ENCODE measurements at regions not wholly inside any gene's neighbourhood (a gene's known extent, or its start where the extent isn't known, plus 50 kb on each side); places are given as distances from the start of the nearest gene placed in this dataset.

- Histone ChIP-seq H3K9me3 (no peaks in the 10 kb centered on the region), H3K27me3 (no peaks in the 10 kb centered on the region), H3K36me3 (no peaks in the 10 kb centered on the region), H3K4me3 (no peak overlapping the region), H3K4me1 (no peaks in the 10 kb centered on the region), H3K27ac (no peak overlapping the region)
- intact Hi-C loops (cut with DNase I; ENCODE audit: low total_unique reads) = no loop called here
- no peak for DNase-seq
- 87 to 88% methylated on average over 3 to 7 of the region's 7 CpGs for WGBS, 2 donors (ENCODE audit: low coverage in 1 of 2)
- TF ChIP-seq POLR2A (IDR thresholded peaks at IDR 0.05) = no peak
- TF ChIP-seq CTCF (IDR thresholded peaks at IDR 0.05) = no peak
- no peak for TF ChIP-seq POLR2AphosphoS5 (IDR thresholded peaks at IDR 0.05)
- no peak for TF ChIP-seq EP300 (IDR thresholded peaks at IDR 0.05; ENCODE audit: low read depth)
- in situ Hi-C loops (cut with MboI; ENCODE audit: low pct_ligation_motif_present in 1 of 4, low pct_unique_long_range_greater_than_20kb in 1 of 4, low sequenced_read_pairs in 3 of 4) = no loop called here
These were observed 122.0 kb upstream of the PRKCQ start for GRCh38 chr10:6702030-6702429.

- Histone ChIP-seq H3K4me3 (no peak overlapping the region), H3K4me1 (no peaks in the 10 kb centered on the region), H3K27ac (no peak overlapping the region), H3K27me3 (no peaks in the 10 kb centered on the region), H3K36me3 (no peaks in the 10 kb centered on the region), H3K9me3 (no peaks in the 10 kb centered on the region)
- WGBS, 2 donors (ENCODE audit: low coverage in 1 of 2) = 76% methylated on average over 7 of the region's 7 CpGs; no CpG with 5 or more reads in 1 of the 2 donors
- intact Hi-C loops (cut with DNase I; ENCODE audit: low total_unique reads) = no loop called here
- TF ChIP-seq POLR2A (IDR thresholded peaks at IDR 0.05) (no peak), EP300 (IDR thresholded peaks at IDR 0.05; ENCODE audit: low read depth) (no peak), POLR2AphosphoS5 (IDR thresholded peaks at IDR 0.05) (no peak), CTCF (IDR thresholded peaks at IDR 0.05) (no peak)
- in situ Hi-C loops (cut with MboI; ENCODE audit: low pct_ligation_motif_present in 1 of 4, low pct_unique_long_range_greater_than_20kb in 1 of 4, low sequenced_read_pairs in 3 of 4) = no loop called here
- peak; percentile 8 for DNase-seq
These were observed 121.2 kb upstream of the PRKCQ start for GRCh38 chr10:6701289-6701688.

- no peaks in the 10 kb centered on the region for H3K36me3 ChIP-seq
- 68 to 75% methylated on average over 4 of the region's 4 CpGs for WGBS, 2 donors (ENCODE audit: low coverage in 1 of 2)
- no peak for DNase-seq
- no peak overlapping the region for H3K27ac ChIP-seq
- no peak overlapping the region for H3K4me3 ChIP-seq
- H3K27me3 ChIP-seq = no peaks in the 10 kb centered on the region
- H3K9me3 ChIP-seq = no peaks in the 10 kb centered on the region
- TF ChIP-seq POLR2A (IDR thresholded peaks at IDR 0.05) (no peak), EP300 (IDR thresholded peaks at IDR 0.05; ENCODE audit: low read depth) (no peak)
- in situ Hi-C loops (cut with MboI; ENCODE audit: low pct_ligation_motif_present in 1 of 4, low pct_unique_long_range_greater_than_20kb in 1 of 4, low sequenced_read_pairs in 3 of 4) (no loop called here), intact Hi-C loops (cut with DNase I; ENCODE audit: low total_unique reads) (no loop called here)
- H3K4me1 ChIP-seq = no peaks in the 10 kb centered on the region
These were observed 120.0 kb upstream of the PRKCQ start for GRCh38 chr10:6700066-6700465.

- Histone ChIP-seq H3K9me3 (no peaks in the 10 kb centered on the region), H3K36me3 (no peaks in the 10 kb centered on the region), H3K27me3 (no peaks in the 10 kb centered on the region), H3K4me1 (no peaks in the 10 kb centered on the region), H3K4me3 (no peak overlapping the region), H3K27ac (no peak overlapping the region)
- in situ Hi-C loops (cut with MboI; ENCODE audit: low pct_ligation_motif_present in 1 of 4, low pct_unique_long_range_greater_than_20kb in 1 of 4, low sequenced_read_pairs in 3 of 4) (no loop called here), intact Hi-C loops (cut with DNase I; ENCODE audit: low total_unique reads) (no loop called here)
- DNase-seq = no peak
- 50 to 89% methylated on average over 1 to 4 of the region's 4 CpGs for WGBS, 2 donors (ENCODE audit: low coverage in 1 of 2)
- TF ChIP-seq POLR2A (IDR thresholded peaks at IDR 0.05) (no peak), CTCF (IDR thresholded peaks at IDR 0.05) (no peak), POLR2AphosphoS5 (IDR thresholded peaks at IDR 0.05) (no peak), EP300 (IDR thresholded peaks at IDR 0.05; ENCODE audit: low read depth) (no peak)
These were observed 119.3 kb upstream of the PRKCQ start for GRCh38 chr10:6699336-6699735.

- H3K27me3 ChIP-seq = no peaks in the 10 kb centered on the region
- DNase-seq = no peak
- 54 to 57% methylated on average over 1 of the region's 1 CpG for WGBS, 2 donors (ENCODE audit: low coverage in 1 of 2)
- no peak overlapping the region for H3K27ac ChIP-seq
- TF ChIP-seq EP300 (IDR thresholded peaks at IDR 0.05; ENCODE audit: low read depth) = no peak
- no peak for TF ChIP-seq POLR2A (IDR thresholded peaks at IDR 0.05)
- TF ChIP-seq CTCF (IDR thresholded peaks at IDR 0.05) = no peak
- no peak for TF ChIP-seq POLR2AphosphoS5 (IDR thresholded peaks at IDR 0.05)
- no peaks in the 10 kb centered on the region for H3K9me3 ChIP-seq
- no peaks in the 10 kb centered on the region for H3K4me1 ChIP-seq
- intact Hi-C loops (cut with DNase I; ENCODE audit: low total_unique reads) (no loop called here), in situ Hi-C loops (cut with MboI; ENCODE audit: low pct_ligation_motif_present in 1 of 4, low pct_unique_long_range_greater_than_20kb in 1 of 4, low sequenced_read_pairs in 3 of 4) (no loop called here)
- no peak overlapping the region for H3K4me3 ChIP-seq
- H3K36me3 ChIP-seq = no peaks in the 10 kb centered on the region
These were observed 115.4 kb upstream of the PRKCQ start for GRCh38 chr10:6695519-6695918.

Data from transverse colon (tissue), 4 donors.